IgD-negative memory B cell (primary cell): ENCODE measurements at regions not wholly inside any gene's neighbourhood (a gene's known extent, or its start where the extent isn't known, plus 50 kb on each side); places are given as distances from the start of the nearest gene placed in this dataset.

Experiments
- H3K27ac Mint-ChIP-seq, 3 donors: one replicate each; pipeline ENCODE4 v1.8.0; 2020 to 2022; ENCODE audit warnings: mild to moderate bottlenecking in 3 of 3, mixed read lengths in 3 of 3, moderate library complexity in 1 of 3
- H3K27me3 Mint-ChIP-seq: one replicate; pipeline ENCODE4 v1.8.0; 2021; ENCODE audit warnings: mixed read lengths
- H3K36me3 Mint-ChIP-seq: one replicate; pipeline ENCODE4 v1.8.0; 2020; ENCODE audit warnings: mild to moderate bottlenecking, mixed read lengths
- H3K4me1 Mint-ChIP-seq, 3 donors: one replicate each; pipeline ENCODE4 v1.8.0; 2020 to 2022; ENCODE audit warnings: mixed read lengths in 3 of 3, mild to moderate bottlenecking in 1 of 3
- H3K4me3 Mint-ChIP-seq, 4 donors: one replicate each; pipeline ENCODE4 v1.8.0; 2020 to 2022; ENCODE audit warnings: mild to moderate bottlenecking in 4 of 4, mixed read lengths in 4 of 4, moderate library complexity in 3 of 4
- H3K9me3 Mint-ChIP-seq, 3 donors: one replicate each; pipeline ENCODE4 v1.8.0; 2020 to 2021; ENCODE audit warnings: mixed read lengths in 3 of 3, mild to moderate bottlenecking in 1 of 3

- Mint-ChIP-seq H3K27me3 (peaks cover 12% of the 10 kb centered on the region), H3K36me3 (no peaks in the 10 kb centered on the region), H3K9me3 (no peaks in the 10 kb centered on the region), H3K4me1 (no peaks in the 10 kb centered on the region), H3K4me3 (no peak overlapping the region), H3K27ac (no peak overlapping the region)
Observed at GRCh38 chr9:88784960-88785359, 206.3 kb upstream of the S1PR3 start.

- peaks cover 12% of the 10 kb centered on the region for H3K27me3 Mint-ChIP-seq
- peaks cover 0 to 2% (median 0%) of the 10 kb centered on the region in 3 donors for H3K9me3 Mint-ChIP-seq
- no peaks in the 10 kb centered on the region for H3K4me1 Mint-ChIP-seq
- H3K4me3 Mint-ChIP-seq = no peak overlapping the region
- no peaks in the 10 kb centered on the region for H3K36me3 Mint-ChIP-seq
- H3K27ac Mint-ChIP-seq = no peak overlapping the region
Observed at GRCh38 chr9:88786291-88787079, 204.8 kb upstream of the S1PR3 start.

- H3K4me3 Mint-ChIP-seq = no peak overlapping the region
Observed at GRCh38 chr9:88789785-88790184, 201.5 kb upstream of the S1PR3 start.

GRCh38 chr9:88791105-88791805 lies 200.0 kb upstream of the S1PR3 start:
- H3K27me3 Mint-ChIP-seq = no peaks in the 10 kb centered on the region
- H3K27ac Mint-ChIP-seq = no peak overlapping the region
- peaks cover 4 to 6% (median 4%) of the 10 kb centered on the region in 3 donors for H3K9me3 Mint-ChIP-seq
- no peaks in the 10 kb centered on the region for H3K36me3 Mint-ChIP-seq
- peaks cover 0 to 3% (median 0%) of the 10 kb centered on the region in 3 donors for H3K4me1 Mint-ChIP-seq
- H3K4me3 Mint-ChIP-seq = no peak overlapping the region

More at GRCh38 chr9:88789785-88790184, 201.5 kb upstream of the S1PR3 start:
- H3K9me3 Mint-ChIP-seq = peaks cover 0 to 2% (median 2%) of the 10 kb centered on the region in 3 donors
- H3K27ac Mint-ChIP-seq = no peak overlapping the region
- peaks cover 0 to 3% (median 0%) of the 10 kb centered on the region in 3 donors for H3K4me1 Mint-ChIP-seq
- no peaks in the 10 kb centered on the region for H3K27me3 Mint-ChIP-seq
- no peaks in the 10 kb centered on the region for H3K36me3 Mint-ChIP-seq

- no peak overlapping the region for H3K27ac Mint-ChIP-seq
Observed at GRCh38 chr9:88792502-88792901, 198.8 kb upstream of the S1PR3 start.

GRCh38 chr9:88794100-88794499 lies 197.2 kb upstream of the S1PR3 start:
- H3K27ac Mint-ChIP-seq = no peak overlapping the region
- H3K4me3 Mint-ChIP-seq = no peak overlapping the region
- H3K9me3 Mint-ChIP-seq = peaks cover 8 to 11% (median 9%) of the 10 kb centered on the region in 3 donors
- H3K36me3 Mint-ChIP-seq = no peaks in the 10 kb centered on the region
- peaks cover 0 to 3% (median 0%) of the 10 kb centered on the region in 3 donors for H3K4me1 Mint-ChIP-seq
- H3K27me3 Mint-ChIP-seq = no peaks in the 10 kb centered on the region

More at GRCh38 chr9:88792502-88792901, 198.8 kb upstream of the S1PR3 start:
- Mint-ChIP-seq H3K36me3 (no peaks in the 10 kb centered on the region), H3K9me3 (peaks cover 8 to 11% (median 9%) of the 10 kb centered on the region in 3 donors), H3K27me3 (no peaks in the 10 kb centered on the region), H3K4me1 (peaks cover 0 to 3% (median 0%) of the 10 kb centered on the region in 3 donors), H3K4me3 (no peak overlapping the region)

GRCh38 chr9:88796947-88797346 lies 194.3 kb upstream of the S1PR3 start:
- Mint-ChIP-seq H3K4me3 (peak overlapping the region in 1 of 4 donors; percentile 20), H3K4me1 (peaks cover 0 to 3% (median 0%) of the 10 kb centered on the region in 3 donors), H3K36me3 (no peaks in the 10 kb centered on the region), H3K27ac (no peak overlapping the region), H3K27me3 (no peaks in the 10 kb centered on the region), H3K9me3 (peaks cover 6 to 11% (median 9%) of the 10 kb centered on the region in 3 donors)

- H3K27ac Mint-ChIP-seq = no peak overlapping the region
- H3K9me3 Mint-ChIP-seq = peaks cover 6 to 11% (median 9%) of the 10 kb centered on the region in 3 donors
- H3K4me3 Mint-ChIP-seq = no peak overlapping the region
- no peaks in the 10 kb centered on the region for H3K36me3 Mint-ChIP-seq
- peaks cover 0 to 2% (median 0%) of the 10 kb centered on the region in 3 donors for H3K4me1 Mint-ChIP-seq
- peaks cover 4% of the 10 kb centered on the region for H3K27me3 Mint-ChIP-seq
Observed at GRCh38 chr9:88798476-88798875, 192.8 kb upstream of the S1PR3 start.

- Mint-ChIP-seq H3K9me3 (peaks cover 6 to 15% (median 8%) of the 10 kb centered on the region in 3 donors), H3K4me1 (peaks cover 0 to 1% (median 0%) of the 10 kb centered on the region in 3 donors), H3K36me3 (no peaks in the 10 kb centered on the region), H3K4me3 (no peak overlapping the region), H3K27ac (no peak overlapping the region), H3K27me3 (peaks cover 4% of the 10 kb centered on the region)
Observed at GRCh38 chr9:88799541-88800328, 191.5 kb upstream of the S1PR3 start.

GRCh38 chr9:88800329-88800682 lies 191.0 kb upstream of the S1PR3 start:
- Mint-ChIP-seq H3K27me3 (peaks cover 4% of the 10 kb centered on the region), H3K27ac (no peak overlapping the region), H3K9me3 (peaks cover 6 to 15% (median 8%) of the 10 kb centered on the region in 3 donors), H3K36me3 (no peaks in the 10 kb centered on the region), H3K4me1 (no peaks in the 10 kb centered on the region), H3K4me3 (no peak overlapping the region)

GRCh38 chr9:88801214-88801796 lies 190.0 kb upstream of the S1PR3 start:
- H3K27ac Mint-ChIP-seq = no peak overlapping the region
- no peak overlapping the region for H3K4me3 Mint-ChIP-seq
- no peaks in the 10 kb centered on the region for H3K4me1 Mint-ChIP-seq
- H3K36me3 Mint-ChIP-seq = no peaks in the 10 kb centered on the region
- H3K27me3 Mint-ChIP-seq = peaks cover 4% of the 10 kb centered on the region
- H3K9me3 Mint-ChIP-seq = peaks cover 4 to 11% (median 5%) of the 10 kb centered on the region in 3 donors

- Mint-ChIP-seq H3K27me3 (peaks cover 4% of the 10 kb centered on the region), H3K27ac (no peak overlapping the region), H3K9me3 (peaks cover 0 to 4% (median 3%) of the 10 kb centered on the region in 3 donors), H3K4me3 (peak overlapping the region in 1 of 4 donors; percentile 52), H3K36me3 (no peaks in the 10 kb centered on the region), H3K4me1 (no peaks in the 10 kb centered on the region)
Observed at GRCh38 chr9:88802533-88802932, 188.7 kb upstream of the S1PR3 start.

GRCh38 chr9:88803546-88804253 lies 187.6 kb upstream of the S1PR3 start:
- H3K27me3 Mint-ChIP-seq = peaks cover 4% of the 10 kb centered on the region
- H3K9me3 Mint-ChIP-seq = peaks cover 0 to 4% (median 3%) of the 10 kb centered on the region in 3 donors
- no peaks in the 10 kb centered on the region for H3K4me1 Mint-ChIP-seq
- no peaks in the 10 kb centered on the region for H3K36me3 Mint-ChIP-seq
- H3K4me3 Mint-ChIP-seq = no peak overlapping the region
- H3K27ac Mint-ChIP-seq = no peak overlapping the region

GRCh38 chr9:88804254-88804596 lies 187.0 kb upstream of the S1PR3 start:
- no peaks in the 10 kb centered on the region for H3K36me3 Mint-ChIP-seq
- no peak overlapping the region for H3K4me3 Mint-ChIP-seq
- H3K4me1 Mint-ChIP-seq = no peaks in the 10 kb centered on the region
- H3K9me3 Mint-ChIP-seq = peaks cover 0 to 4% (median 3%) of the 10 kb centered on the region in 3 donors
- peaks cover 4% of the 10 kb centered on the region for H3K27me3 Mint-ChIP-seq
- no peak overlapping the region for H3K27ac Mint-ChIP-seq
